Lower lobe of right lung (tissue), 2 donors: ENCODE measurements at regions not wholly inside any gene's neighbourhood (a gene's known extent, or its start where the extent isn't known, plus 50 kb on each side); places are given as distances from the start of the nearest gene placed in this dataset.
A peak's percentile ranks its signal among the peaks of the same experiment; 100 is the strongest.

ENCODE experiments used
- ATAC-seq, 2 donors: fragments of 200-7000 bp; cut with Tn5 transposase; one replicate each; pipeline ENCODE4 v1.9.1; 2020 to 2022; ENCODE audit warnings: mild to moderate bottlenecking in 2 of 2, moderate library complexity in 2 of 2
- DNase-seq: peaks from one replicate; pipeline ENCODE4 v3.0.0-alpha.2; 2020
- H3K27ac ChIP-seq: fragments of 200-600 bp; one replicate; pipeline ENCODE4 v1.8.0; 2022
- H3K27me3 ChIP-seq: fragments of 200-600 bp; one replicate; pipeline ENCODE4 v1.8.0; 2022; ENCODE audit warnings: low read depth
- H3K36me3 ChIP-seq: fragments of 200-600 bp; one replicate; pipeline ENCODE4 v1.8.0; 2022; ENCODE audit warnings: mild to moderate bottlenecking
- H3K4me1 ChIP-seq: fragments of 200-600 bp; one replicate; pipeline ENCODE4 v1.8.0; 2022
- H3K4me3 ChIP-seq: fragments of 200-600 bp; one replicate; pipeline ENCODE4 v1.8.0; 2022; ENCODE audit warnings: mild to moderate bottlenecking
- H3K9me3 ChIP-seq: fragments of 200-600 bp; one replicate; pipeline ENCODE4 v1.8.0; 2022
- intact Hi-C: fragments of 100-400 bp; cut with DNase I; formaldehyde crosslinking; loops from one replicate; pipeline ENCODE4 v1.11.0; 2022
- TF ChIP-seq, protein P1 (sequence below): fragments of 200-600 bp; IDR thresholded peaks from one replicate; pipeline ENCODE4 v1.8.0; 2022; ENCODE audit warnings: antibody characterized with exemption, mild to moderate bottlenecking
- donor health status: DM: no; HTN: yes; CAD: no; lungs with severe emphysema.

GRCh38 chrX:120021927-120022326, 55.6 kb downstream of the RHOXF2B start:
- Histone ChIP-seq H3K27me3 (peaks cover 10% of the 10 kb centered on the region), H3K9me3 (no peaks in the 10 kb centered on the region), H3K4me1 (no peaks in the 10 kb centered on the region), H3K36me3 (no peaks in the 10 kb centered on the region), H3K4me3 (no peak overlapping the region), H3K27ac (no peak overlapping the region)
- ATAC-seq (peak in 1 of 2 donors; percentile 14), DNase-seq (no peak)
- TF ChIP-seq, protein P1, sequence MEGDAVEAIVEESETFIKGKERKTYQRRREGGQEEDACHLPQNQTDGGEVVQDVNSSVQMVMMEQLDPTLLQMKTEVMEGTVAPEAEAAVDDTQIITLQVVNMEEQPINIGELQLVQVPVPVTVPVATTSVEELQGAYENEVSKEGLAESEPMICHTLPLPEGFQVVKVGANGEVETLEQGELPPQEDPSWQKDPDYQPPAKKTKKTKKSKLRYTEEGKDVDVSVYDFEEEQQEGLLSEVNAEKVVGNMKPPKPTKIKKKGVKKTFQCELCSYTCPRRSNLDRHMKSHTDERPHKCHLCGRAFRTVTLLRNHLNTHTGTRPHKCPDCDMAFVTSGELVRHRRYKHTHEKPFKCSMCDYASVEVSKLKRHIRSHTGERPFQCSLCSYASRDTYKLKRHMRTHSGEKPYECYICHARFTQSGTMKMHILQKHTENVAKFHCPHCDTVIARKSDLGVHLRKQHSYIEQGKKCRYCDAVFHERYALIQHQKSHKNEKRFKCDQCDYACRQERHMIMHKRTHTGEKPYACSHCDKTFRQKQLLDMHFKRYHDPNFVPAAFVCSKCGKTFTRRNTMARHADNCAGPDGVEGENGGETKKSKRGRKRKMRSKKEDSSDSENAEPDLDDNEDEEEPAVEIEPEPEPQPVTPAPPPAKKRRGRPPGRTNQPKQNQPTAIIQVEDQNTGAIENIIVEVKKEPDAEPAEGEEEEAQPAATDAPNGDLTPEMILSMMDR, result no peak
- intact Hi-C loops, result no loop called here

- Histone ChIP-seq H3K4me3 (no peak overlapping the region), H3K4me1 (peaks cover 7% of the 10 kb centered on the region), H3K27me3 (peaks cover 18% of the 10 kb centered on the region), H3K27ac (no peak overlapping the region), H3K9me3 (no peaks in the 10 kb centered on the region), H3K36me3 (no peaks in the 10 kb centered on the region)
- no peak for DNase-seq
- TF ChIP-seq, protein P1, result no peak
- no peak for ATAC-seq
- intact Hi-C loops, result no loop called here
These were observed 57.2 kb downstream of the RHOXF2B start for GRCh38 chrX:120020305-120020704.

DNA sequence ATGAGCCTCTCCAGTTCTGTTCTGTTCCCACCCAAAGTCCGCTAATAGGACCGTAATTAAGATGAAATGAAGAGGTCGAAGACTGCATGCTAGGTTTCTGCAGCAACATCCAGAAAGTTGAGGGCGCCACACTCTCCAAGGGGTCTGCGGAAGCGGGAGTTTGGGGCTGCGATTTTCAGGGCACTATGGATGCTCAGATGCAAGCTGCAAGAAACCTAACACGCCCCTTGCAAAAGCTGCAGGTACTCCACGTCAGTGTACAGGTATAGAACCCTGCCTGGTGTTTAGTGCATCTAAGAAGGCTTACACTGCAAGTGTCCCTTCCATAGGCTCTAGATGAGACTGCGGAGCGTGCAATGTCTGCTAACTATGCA, 61.4 kb downstream of the RHOXF2B start:
- no peak overlapping the region for H3K27ac ChIP-seq
- DNase-seq (no peak), ATAC-seq (no peak)
- peaks cover 7% of the 10 kb centered on the region for H3K4me1 ChIP-seq
- no peaks in the 10 kb centered on the region for H3K9me3 ChIP-seq
- no peaks in the 10 kb centered on the region for H3K36me3 ChIP-seq
- H3K4me3 ChIP-seq, result peak overlapping the region; percentile 39
- TF ChIP-seq, protein P1, result no peak
- intact Hi-C loops, result no loop called here
- H3K27me3 ChIP-seq, result peaks cover 18% of the 10 kb centered on the region

DNA sequence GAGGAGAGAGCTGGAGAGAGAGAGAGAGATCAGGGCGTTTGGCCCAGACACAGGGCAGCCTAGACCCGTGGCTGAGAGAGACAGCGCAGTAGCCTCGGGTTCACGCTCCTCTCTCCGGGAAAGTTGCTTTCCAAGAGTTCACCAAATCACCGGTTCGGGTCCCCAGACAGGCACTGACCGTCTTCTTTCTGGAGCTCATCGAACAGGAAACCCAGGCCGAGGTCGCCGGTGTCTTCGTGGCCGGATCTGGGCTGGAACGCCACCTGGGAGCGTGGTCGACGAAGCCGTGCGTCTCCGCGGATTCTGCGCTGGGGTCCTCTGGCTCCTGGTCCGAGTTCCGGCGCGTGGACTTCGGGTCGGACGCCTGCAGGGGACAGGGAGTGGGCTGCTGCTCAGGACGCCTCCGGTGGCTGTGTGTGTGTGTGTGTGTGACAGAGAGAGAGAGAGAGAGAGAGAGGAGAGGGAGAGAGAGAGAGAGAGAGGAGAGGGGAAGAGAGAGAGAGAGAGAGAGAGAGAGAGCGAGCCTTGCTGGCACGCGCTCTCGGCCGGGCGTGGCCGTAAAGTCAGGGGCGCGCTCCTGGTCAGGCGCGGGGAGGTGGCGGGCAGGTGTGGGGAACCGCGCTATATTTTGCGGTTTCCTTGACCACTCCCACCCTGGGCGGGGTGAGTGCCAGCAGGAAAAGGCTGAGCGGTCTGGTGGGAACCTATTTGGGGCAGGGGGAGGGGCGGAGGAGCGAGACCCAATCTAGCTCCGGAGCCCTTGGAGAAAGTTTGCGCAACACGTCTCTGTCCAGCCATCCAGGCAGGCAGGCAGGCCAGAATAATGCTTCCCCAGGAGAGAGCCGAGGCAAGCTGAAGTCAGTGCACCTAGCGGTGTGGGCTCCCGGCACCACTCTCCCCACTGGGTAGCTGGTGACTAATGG, 62.1 kb downstream of the RHOXF2B start:
- Histone ChIP-seq H3K27me3 (peaks cover 18% of the 10 kb centered on the region), H3K4me3 (peak overlapping the region; percentile 39)

GRCh38 chrX:120014354-120015130, 62.9 kb downstream of the RHOXF2B start:
- H3K9me3 ChIP-seq, result no peaks in the 10 kb centered on the region
- TF ChIP-seq, protein P1, result no peak
- peak in 1 of 2 donors; percentile 22 for ATAC-seq
- H3K36me3 ChIP-seq, result no peaks in the 10 kb centered on the region
- intact Hi-C loops, result no loop called here
- H3K4me3 ChIP-seq, result peak overlapping the region; percentile 17
- peaks cover 18% of the 10 kb centered on the region for H3K27me3 ChIP-seq
- no peak overlapping the region for H3K27ac ChIP-seq
- DNase-seq, result no peak
- H3K4me1 ChIP-seq, result peaks cover 7% of the 10 kb centered on the region

More for the DNA sequence above, 62.1 kb downstream of the RHOXF2B start:
- ATAC-seq (peak; percentile 64 to 77), DNase-seq (peak; percentile 44)
- intact Hi-C loops, result no loop called here
- Histone ChIP-seq H3K27ac (no peak overlapping the region), H3K9me3 (no peaks in the 10 kb centered on the region), H3K36me3 (no peaks in the 10 kb centered on the region), H3K4me1 (peaks cover 7% of the 10 kb centered on the region)
- TF ChIP-seq, protein P1, result no peak
